ENCODE measurements at regions not wholly inside any gene's neighbourhood (a gene's known extent, or its start where the extent isn't known, plus 50 kb on each side); places are given as distances from the start of the nearest gene placed in this dataset.

GRCh38 chr22:48682504-48682903, 1145.2 kb downstream of the BRD1 start:
- TF ChIP-seq CTCF (IDR thresholded peaks at IDR 0.05 in 2 of 3, conservative IDR thresholded peaks at IDR 0.05 in 1 of 3; ENCODE audit: borderline replicate concordance in 1 of 3, insufficient read depth in 1 of 3, low read depth in 2 of 3, low read length in 2 of 3), result no peak
- no peak for TF ChIP-seq EGR1 (IDR thresholded peaks at IDR 0.05; ENCODE audit: low read depth)
- TF ChIP-seq EZH2phosphoT487 (IDR thresholded peaks at IDR 0.05; ENCODE audit: borderline replicate concordance), result no peak
- TF ChIP-seq CBX3 (IDR thresholded peaks at IDR 0.05; ENCODE audit: low read depth), result no peak
- TF ChIP-seq, protein P1, sequence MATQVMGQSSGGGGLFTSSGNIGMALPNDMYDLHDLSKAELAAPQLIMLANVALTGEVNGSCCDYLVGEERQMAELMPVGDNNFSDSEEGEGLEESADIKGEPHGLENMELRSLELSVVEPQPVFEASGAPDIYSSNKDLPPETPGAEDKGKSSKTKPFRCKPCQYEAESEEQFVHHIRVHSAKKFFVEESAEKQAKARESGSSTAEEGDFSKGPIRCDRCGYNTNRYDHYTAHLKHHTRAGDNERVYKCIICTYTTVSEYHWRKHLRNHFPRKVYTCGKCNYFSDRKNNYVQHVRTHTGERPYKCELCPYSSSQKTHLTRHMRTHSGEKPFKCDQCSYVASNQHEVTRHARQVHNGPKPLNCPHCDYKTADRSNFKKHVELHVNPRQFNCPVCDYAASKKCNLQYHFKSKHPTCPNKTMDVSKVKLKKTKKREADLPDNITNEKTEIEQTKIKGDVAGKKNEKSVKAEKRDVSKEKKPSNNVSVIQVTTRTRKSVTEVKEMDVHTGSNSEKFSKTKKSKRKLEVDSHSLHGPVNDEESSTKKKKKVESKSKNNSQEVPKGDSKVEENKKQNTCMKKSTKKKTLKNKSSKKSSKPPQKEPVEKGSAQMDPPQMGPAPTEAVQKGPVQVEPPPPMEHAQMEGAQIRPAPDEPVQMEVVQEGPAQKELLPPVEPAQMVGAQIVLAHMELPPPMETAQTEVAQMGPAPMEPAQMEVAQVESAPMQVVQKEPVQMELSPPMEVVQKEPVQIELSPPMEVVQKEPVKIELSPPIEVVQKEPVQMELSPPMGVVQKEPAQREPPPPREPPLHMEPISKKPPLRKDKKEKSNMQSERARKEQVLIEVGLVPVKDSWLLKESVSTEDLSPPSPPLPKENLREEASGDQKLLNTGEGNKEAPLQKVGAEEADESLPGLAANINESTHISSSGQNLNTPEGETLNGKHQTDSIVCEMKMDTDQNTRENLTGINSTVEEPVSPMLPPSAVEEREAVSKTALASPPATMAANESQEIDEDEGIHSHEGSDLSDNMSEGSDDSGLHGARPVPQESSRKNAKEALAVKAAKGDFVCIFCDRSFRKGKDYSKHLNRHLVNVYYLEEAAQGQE (IDR thresholded peaks at IDR 0.05; ENCODE audit: low read depth), result no peak
- TF ChIP-seq ZBTB33 (IDR thresholded peaks at IDR 0.05; ENCODE audit: extremely low read depth, insufficient replicate concordance, low read length), result no peak
- TF ChIP-seq EZH2 (IDR thresholded peaks at IDR 0.05), result no peak
- no peak for TF ChIP-seq POLR2AphosphoS5 (IDR thresholded peaks at IDR 0.05; ENCODE audit: low read depth, low read length)
- no peak for TF ChIP-seq SP1 (IDR thresholded peaks at IDR 0.05; ENCODE audit: low read depth)
- TF ChIP-seq CEBPB (IDR thresholded peaks at IDR 0.05; ENCODE audit: low read depth), result no peak
- TF ChIP-seq YY1 (IDR thresholded peaks at IDR 0.05; ENCODE audit: extremely low read depth, insufficient replicate concordance, low read depth, low read length), result no peak
- no peak for TF ChIP-seq POLR2A (IDR thresholded peaks at IDR 0.05; ENCODE audit: borderline replicate concordance, extremely low read depth, insufficient read depth, insufficient read length)
- TF ChIP-seq MAX (IDR thresholded peaks at IDR 0.05), result no peak
- no peak for TF ChIP-seq RAD21 (IDR thresholded peaks at IDR 0.05; ENCODE audit: low read depth)
